ENCODE measurements at regions not wholly inside any gene's neighbourhood (a gene's known extent, or its start where the extent isn't known, plus 50 kb on each side); places are given as distances from the start of the nearest gene placed in this dataset.

DNA sequence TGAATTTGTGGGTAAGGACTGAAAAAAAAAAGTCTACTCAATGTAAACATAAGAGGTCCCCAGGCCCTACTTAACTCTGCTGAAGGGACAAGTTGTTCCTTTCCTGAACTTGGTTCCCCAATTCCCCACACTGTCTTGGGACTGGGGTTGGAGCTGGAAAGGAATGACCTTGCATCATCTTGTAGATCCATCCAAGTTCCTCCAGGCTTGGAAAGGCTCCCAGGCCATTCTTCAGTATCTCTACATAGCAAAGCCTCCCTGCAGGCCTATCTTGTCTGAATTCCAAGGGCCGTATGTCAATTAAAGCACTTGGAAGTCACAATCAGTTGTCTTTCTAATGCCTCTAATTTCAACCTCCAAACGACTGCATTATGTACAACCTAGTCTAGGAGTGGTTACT lies 361.2 kb downstream of the TMEM135 start:
- Histone ChIP-seq H3K27ac (ENCODE audit: insufficient read depth, low read length, poor library complexity, severe bottlenecking) (no peak overlapping the region), H3K27me3 (ENCODE audit: control insufficient read depth, insufficient read depth, low read length) (no peaks in the 10 kb centered on the region), H3K36me3 (ENCODE audit: control insufficient read depth, insufficient read depth, low read length) (no peaks in the 10 kb centered on the region), H3K4me3 (ENCODE audit: low read depth, low read length) (no peak overlapping the region), H3K9me3 (ENCODE audit: control insufficient read depth in 2 of 2, low read length in 2 of 2) (no peaks in the 10 kb centered on the region), H3K4me1 (ENCODE audit: control insufficient read depth, insufficient read depth, low read length, poor library complexity, severe bottlenecking) (no peaks in the 10 kb centered on the region)
- Mint-ChIP-seq H3K27me3 (peaks cover 5% of the 10 kb centered on the region), H3K4me1 (no peaks in the 10 kb centered on the region), H3K9me3 (peaks cover 0 to 5% (median 0%) of the 10 kb centered on the region in 7 donors), H3K4me3 (no peak overlapping the region), H3K36me3 (no peaks in the 10 kb centered on the region), H3K27ac (no peak overlapping the region)
- DNase-seq (no peak), ATAC-seq (ENCODE audit: low read depth in 2 of 2) (no peak)

DNA sequence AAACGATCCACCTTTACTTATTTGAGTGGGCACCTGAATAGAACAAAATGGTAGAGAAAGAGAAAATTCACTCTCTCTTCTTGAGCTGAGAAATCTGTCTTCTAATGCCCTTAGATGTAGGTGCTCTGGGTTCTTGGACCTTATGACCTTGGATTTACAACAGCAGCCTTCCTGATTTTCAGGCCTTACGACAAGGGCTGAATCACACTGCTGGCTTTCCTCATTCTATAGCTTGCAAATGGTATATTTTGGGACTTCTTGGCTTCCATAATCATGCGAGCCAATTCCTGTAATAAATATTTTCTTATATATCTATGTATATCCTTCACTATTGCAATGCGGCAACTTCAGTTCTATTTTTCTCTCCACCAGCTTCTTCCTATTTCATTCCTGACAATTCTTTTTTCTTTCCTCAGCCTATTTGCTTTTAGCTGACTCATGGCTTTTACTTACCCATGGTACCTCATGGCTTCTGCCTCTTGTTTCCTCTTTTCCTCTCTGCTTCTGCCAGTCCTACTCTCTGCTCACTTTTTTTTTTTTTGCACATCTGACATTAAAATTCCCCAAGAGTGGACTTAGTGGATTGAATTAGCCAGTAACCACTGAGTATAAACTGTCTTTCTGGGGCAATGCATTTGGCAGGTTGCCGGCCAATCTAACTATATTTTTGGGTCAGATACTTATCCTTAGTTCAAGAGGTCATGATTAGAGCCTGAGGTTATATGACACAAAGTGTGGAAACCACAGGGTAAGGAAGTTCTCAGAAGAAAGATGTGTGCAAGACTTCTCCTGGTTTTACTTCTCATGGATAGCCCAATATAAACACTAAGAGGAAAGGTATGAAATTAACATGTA lies 359.5 kb downstream of the TMEM135 start:
- no peak for DNase-seq
- Histone ChIP-seq H3K36me3 (ENCODE audit: control insufficient read depth, insufficient read depth, low read length) (no peaks in the 10 kb centered on the region), H3K4me1 (ENCODE audit: control insufficient read depth, insufficient read depth, low read length, poor library complexity, severe bottlenecking) (no peaks in the 10 kb centered on the region), H3K9me3 (ENCODE audit: control insufficient read depth in 2 of 2, low read length in 2 of 2) (no peaks in the 10 kb centered on the region), H3K27ac (ENCODE audit: insufficient read depth, low read length, poor library complexity, severe bottlenecking) (no peak overlapping the region), H3K4me3 (ENCODE audit: low read depth, low read length) (no peak overlapping the region), H3K27me3 (ENCODE audit: control insufficient read depth, insufficient read depth, low read length) (no peaks in the 10 kb centered on the region)
- H3K4me3 Mint-ChIP-seq: no peak overlapping the region
- no peak for ATAC-seq (ENCODE audit: low read depth in 2 of 2)
- no peaks in the 10 kb centered on the region for H3K36me3 Mint-ChIP-seq
- H3K4me1 Mint-ChIP-seq: no peaks in the 10 kb centered on the region
- no peak overlapping the region for H3K27ac Mint-ChIP-seq
- peaks cover 0 to 3% (median 0%) of the 10 kb centered on the region in 7 donors for H3K9me3 Mint-ChIP-seq
- H3K27me3 Mint-ChIP-seq: peaks cover 5% of the 10 kb centered on the region

DNA sequence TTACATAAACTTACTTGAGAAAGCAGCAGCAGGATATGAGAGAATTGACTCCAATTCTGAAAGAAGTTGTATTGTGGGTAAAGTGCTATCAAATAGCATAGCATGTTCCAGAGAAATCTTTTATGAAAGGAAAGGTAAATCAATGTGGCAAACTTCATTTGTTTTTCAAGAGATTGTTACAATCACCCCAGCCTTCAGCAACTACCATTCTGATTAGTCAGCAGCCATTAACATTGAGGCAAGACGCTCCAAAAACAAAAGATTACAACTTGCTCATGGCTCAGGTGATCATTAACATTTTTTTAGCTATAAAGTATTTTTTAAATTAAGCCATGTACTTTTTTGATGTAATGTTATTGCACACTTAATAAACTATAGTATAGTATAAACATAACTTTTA lies 357.2 kb downstream of the TMEM135 start:
- Mint-ChIP-seq H3K4me1 (no peaks in the 10 kb centered on the region), H3K36me3 (no peaks in the 10 kb centered on the region), H3K4me3 (no peak overlapping the region), H3K27ac (no peak overlapping the region), H3K27me3 (peaks cover 5% of the 10 kb centered on the region), H3K9me3 (peaks cover 0 to 3% (median 0%) of the 10 kb centered on the region in 7 donors)
- DNase-seq (no peak), ATAC-seq (ENCODE audit: low read depth in 2 of 2) (no peak)
- H3K4me1 ChIP-seq (ENCODE audit: control insufficient read depth, insufficient read depth, low read length, poor library complexity, severe bottlenecking): no peaks in the 10 kb centered on the region
- H3K27me3 ChIP-seq (ENCODE audit: control insufficient read depth, insufficient read depth, low read length): no peaks in the 10 kb centered on the region
- no peaks in the 10 kb centered on the region for H3K36me3 ChIP-seq (ENCODE audit: control insufficient read depth, insufficient read depth, low read length)
- H3K9me3 ChIP-seq (ENCODE audit: control insufficient read depth in 2 of 2, low read length in 2 of 2): no peaks in the 10 kb centered on the region
- H3K4me3 ChIP-seq (ENCODE audit: low read depth, low read length): no peak overlapping the region
- no peak overlapping the region for H3K27ac ChIP-seq (ENCODE audit: insufficient read depth, low read length, poor library complexity, severe bottlenecking)

DNA sequence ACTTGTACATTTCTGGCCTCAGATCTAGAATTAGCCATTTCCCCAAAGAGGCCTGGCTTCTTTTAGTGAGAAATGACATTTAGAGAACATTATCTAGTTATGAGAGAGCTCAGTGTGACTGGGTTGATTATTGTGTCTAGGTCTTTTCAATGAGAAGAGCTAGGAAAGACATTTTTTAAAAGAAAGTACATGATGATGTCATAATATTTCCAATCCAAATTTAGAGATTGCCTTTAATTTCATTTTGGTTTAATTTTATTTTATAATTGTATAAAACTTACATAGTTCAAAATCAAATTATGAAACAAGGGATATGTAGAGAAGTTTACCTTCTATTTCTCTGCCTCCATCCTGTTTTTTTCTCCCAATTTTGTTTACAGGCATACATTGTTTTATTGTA lies 354.9 kb downstream of the TMEM135 start:
- Mint-ChIP-seq H3K4me1 (no peaks in the 10 kb centered on the region), H3K36me3 (no peaks in the 10 kb centered on the region), H3K9me3 (peaks cover 0 to 3% (median under 1%) of the 10 kb centered on the region in 7 donors), H3K27me3 (peaks cover 5% of the 10 kb centered on the region), H3K4me3 (no peak overlapping the region), H3K27ac (no peak overlapping the region)
- H3K27ac ChIP-seq (ENCODE audit: insufficient read depth, low read length, poor library complexity, severe bottlenecking): no peak overlapping the region
- no peak for ATAC-seq (ENCODE audit: low read depth in 2 of 2)
- no peaks in the 10 kb centered on the region for H3K9me3 ChIP-seq (ENCODE audit: control insufficient read depth in 2 of 2, low read length in 2 of 2)
- H3K4me3 ChIP-seq (ENCODE audit: low read depth, low read length): no peak overlapping the region
- no peak for DNase-seq
- no peaks in the 10 kb centered on the region for H3K36me3 ChIP-seq (ENCODE audit: control insufficient read depth, insufficient read depth, low read length)
- no peaks in the 10 kb centered on the region for H3K27me3 ChIP-seq (ENCODE audit: control insufficient read depth, insufficient read depth, low read length)
- no peaks in the 10 kb centered on the region for H3K4me1 ChIP-seq (ENCODE audit: control insufficient read depth, insufficient read depth, low read length, poor library complexity, severe bottlenecking)

DNA sequence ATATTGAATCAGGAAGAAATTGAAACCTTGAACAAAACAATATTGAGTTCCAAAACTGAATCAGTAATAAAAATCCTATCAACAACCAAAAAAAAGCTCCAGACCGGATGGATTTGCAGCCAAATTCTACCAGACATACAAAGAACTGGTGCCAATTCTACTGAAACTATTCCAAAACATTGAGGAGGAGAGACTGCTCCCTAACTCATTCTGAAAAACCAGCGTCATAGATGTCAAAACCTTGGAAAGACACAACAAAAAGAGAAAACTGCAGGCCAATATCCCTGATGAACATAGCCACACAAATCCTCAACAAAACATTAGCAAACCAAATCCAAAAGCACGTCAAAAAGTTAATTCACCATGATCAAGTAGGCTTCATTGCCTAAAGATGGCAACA lies 353.8 kb downstream of the TMEM135 start:
- peaks cover 5% of the 10 kb centered on the region for H3K27me3 Mint-ChIP-seq
- no peak overlapping the region for H3K27ac ChIP-seq (ENCODE audit: insufficient read depth, low read length, poor library complexity, severe bottlenecking)
- H3K27me3 ChIP-seq (ENCODE audit: control insufficient read depth, insufficient read depth, low read length): no peaks in the 10 kb centered on the region
- no peaks in the 10 kb centered on the region for H3K4me1 Mint-ChIP-seq
- no peak for ATAC-seq (ENCODE audit: low read depth in 2 of 2)
- H3K4me3 ChIP-seq (ENCODE audit: low read depth, low read length): no peak overlapping the region
- no peaks in the 10 kb centered on the region for H3K36me3 Mint-ChIP-seq
- H3K9me3 ChIP-seq (ENCODE audit: control insufficient read depth in 2 of 2, low read length in 2 of 2): no peaks in the 10 kb centered on the region
- no peak overlapping the region for H3K4me3 Mint-ChIP-seq
- no peaks in the 10 kb centered on the region for H3K4me1 ChIP-seq (ENCODE audit: control insufficient read depth, insufficient read depth, low read length, poor library complexity, severe bottlenecking)
- peaks cover 0 to 2% (median 0%) of the 10 kb centered on the region in 7 donors for H3K9me3 Mint-ChIP-seq
- H3K36me3 ChIP-seq (ENCODE audit: control insufficient read depth, insufficient read depth, low read length): no peaks in the 10 kb centered on the region
- H3K27ac Mint-ChIP-seq: no peak overlapping the region
- DNase-seq: no peak

DNA sequence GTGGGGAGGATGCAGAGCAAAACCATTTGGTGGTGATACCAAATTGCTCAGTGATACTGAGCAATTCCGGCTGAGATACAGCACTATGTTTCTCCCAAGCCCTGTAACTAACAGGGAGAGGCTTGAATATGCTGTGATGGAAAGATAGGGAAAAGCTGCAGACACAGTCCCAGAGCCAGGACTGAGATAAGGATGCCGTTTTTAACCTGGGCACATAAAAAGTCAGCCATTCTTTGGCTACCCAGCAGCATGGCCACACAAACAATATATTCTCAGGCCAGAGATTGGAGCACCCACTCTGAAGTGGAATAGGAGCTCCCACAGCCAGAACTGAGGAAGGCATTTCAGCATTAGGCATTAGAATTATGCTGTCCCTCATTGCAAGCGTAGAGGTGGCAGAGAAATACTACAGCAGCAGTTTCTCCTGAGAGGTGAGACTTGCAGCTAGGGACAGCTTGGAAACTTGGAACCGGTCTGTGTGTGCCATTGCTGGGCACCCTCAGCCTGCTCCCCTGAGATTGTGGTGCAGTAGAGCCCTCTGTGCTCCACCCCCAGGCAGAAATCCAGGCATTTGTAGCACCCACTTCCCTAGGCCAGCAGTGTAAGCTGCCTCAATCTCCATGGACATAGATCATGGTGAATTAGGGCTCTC lies 346.5 kb downstream of the TMEM135 start:
- Mint-ChIP-seq H3K36me3 (no peaks in the 10 kb centered on the region), H3K4me1 (no peaks in the 10 kb centered on the region), H3K27me3 (no peaks in the 10 kb centered on the region), H3K9me3 (peaks cover 0 to 11% (median 4%) of the 10 kb centered on the region in 7 donors), H3K4me3 (no peak overlapping the region), H3K27ac (no peak overlapping the region)
- no peak for ATAC-seq (ENCODE audit: low read depth in 2 of 2)
- no peaks in the 10 kb centered on the region for H3K4me1 ChIP-seq (ENCODE audit: control insufficient read depth, insufficient read depth, low read length, poor library complexity, severe bottlenecking)
- H3K4me3 ChIP-seq (ENCODE audit: low read depth, low read length): no peak overlapping the region
- H3K9me3 ChIP-seq (ENCODE audit: control insufficient read depth in 2 of 2, low read length in 2 of 2): peaks cover 0 to 5% of the 10 kb centered on the region in 2 experiments
- no peak overlapping the region for H3K27ac ChIP-seq (ENCODE audit: insufficient read depth, low read length, poor library complexity, severe bottlenecking)
- no peaks in the 10 kb centered on the region for H3K36me3 ChIP-seq (ENCODE audit: control insufficient read depth, insufficient read depth, low read length)
- DNase-seq: no peak
- H3K27me3 ChIP-seq (ENCODE audit: control insufficient read depth, insufficient read depth, low read length): no peaks in the 10 kb centered on the region

DNA sequence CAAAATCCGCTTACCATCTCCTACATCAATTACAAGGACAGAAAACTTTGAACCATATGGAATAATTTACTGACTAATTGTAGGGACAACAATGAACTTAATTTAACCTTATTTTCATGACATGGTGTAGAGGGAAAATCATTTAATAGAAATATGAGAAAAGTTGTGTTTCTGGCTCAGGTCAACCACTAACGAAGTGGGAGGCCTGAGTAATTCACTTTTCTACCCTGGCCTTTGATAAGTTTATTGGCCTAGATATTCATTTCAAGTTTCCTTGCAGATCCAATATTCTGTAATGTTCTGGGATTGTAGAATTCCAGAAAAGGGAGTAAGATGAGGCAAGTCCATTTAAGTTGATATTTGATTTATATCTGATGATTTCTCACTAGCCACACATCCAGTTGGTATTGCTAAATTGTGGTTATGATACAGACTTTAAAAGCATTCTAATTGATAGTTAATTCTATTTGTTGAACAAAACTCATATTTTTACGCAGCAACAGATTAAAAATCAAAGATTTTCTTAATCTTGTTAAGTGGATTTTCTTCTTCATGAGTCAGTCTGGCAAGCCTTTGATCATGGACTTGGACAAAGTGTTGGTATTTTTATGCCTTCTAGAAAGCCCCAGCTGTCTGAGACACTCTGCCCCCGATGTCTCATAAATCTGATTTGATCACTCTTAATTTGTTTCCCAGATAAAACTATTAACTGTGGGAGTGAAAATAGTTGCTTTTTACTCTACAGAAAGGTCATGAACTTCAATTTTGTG lies 336.5 kb downstream of the TMEM135 start:
- Mint-ChIP-seq H3K4me1 (no peaks in the 10 kb centered on the region), H3K27ac (no peak overlapping the region), H3K4me3 (no peak overlapping the region), H3K27me3 (peaks cover 6% of the 10 kb centered on the region), H3K9me3 (no peaks in the 10 kb centered on the region), H3K36me3 (no peaks in the 10 kb centered on the region)
- Histone ChIP-seq H3K9me3 (ENCODE audit: control insufficient read depth in 2 of 2, low read length in 2 of 2) (no peaks in the 10 kb centered on the region), H3K4me3 (ENCODE audit: low read depth, low read length) (no peak overlapping the region), H3K36me3 (ENCODE audit: control insufficient read depth, insufficient read depth, low read length) (no peaks in the 10 kb centered on the region), H3K27ac (ENCODE audit: insufficient read depth, low read length, poor library complexity, severe bottlenecking) (no peak overlapping the region), H3K4me1 (ENCODE audit: control insufficient read depth, insufficient read depth, low read length, poor library complexity, severe bottlenecking) (no peaks in the 10 kb centered on the region), H3K27me3 (ENCODE audit: control insufficient read depth, insufficient read depth, low read length) (no peaks in the 10 kb centered on the region)
- no peak for ATAC-seq (ENCODE audit: low read depth in 2 of 2)
- no peak for DNase-seq

All from CD4-positive, CD25-positive, alpha-beta regulatory T cell (primary cell).